ENCODE measurements at regions not wholly inside any gene's neighbourhood (a gene's known extent, or its start where the extent isn't known, plus 50 kb on each side); places are given as distances from the start of the nearest gene placed in this dataset.

- TF ChIP-seq CHD7 (IDR thresholded peaks at IDR 0.05; ENCODE audit: insufficient replicate concordance, low read length) (no peak), EGR1 (IDR thresholded peaks at IDR 0.05; ENCODE audit: borderline replicate concordance, low read depth, low read length) (no peak), POLR2AphosphoS5 (IDR thresholded peaks at IDR 0.05; ENCODE audit: low read depth, low read length) (no peak), CBX8 (IDR thresholded peaks at IDR 0.05; ENCODE audit: borderline replicate concordance, low read depth, low read length) (no peak), ASH2L (IDR thresholded peaks at IDR 0.05; ENCODE audit: low read length) (no peak), POU5F1 (IDR thresholded peaks at IDR 0.05; ENCODE audit: low read depth, low read length) (no peak), CTCF (IDR thresholded peaks at IDR 0.05; ENCODE audit: control extremely low read depth in 1 of 3, insufficient read depth in 1 of 3, low read depth in 1 of 3, low read length in 3 of 3) (no peak), KDM1A (IDR thresholded peaks at IDR 0.05; ENCODE audit: borderline replicate concordance, low read length) (no peak), CHD2 (IDR thresholded peaks at IDR 0.05; ENCODE audit: low read length) (no peak), SP2 (IDR thresholded peaks at IDR 0.05; ENCODE audit: low read length) (no peak), RFX5 (IDR thresholded peaks at IDR 0.05; ENCODE audit: borderline replicate concordance, low read depth, low read length) (no peak)
These were observed 464.8 kb upstream of the USP24 start (continued) for GRCh38 chr1:55679971-55680370.
